ENCODE measurements at regions not wholly inside any gene's neighbourhood (a gene's known extent, or its start where the extent isn't known, plus 50 kb on each side); places are given as distances from the start of the nearest gene placed in this dataset.

DNA sequence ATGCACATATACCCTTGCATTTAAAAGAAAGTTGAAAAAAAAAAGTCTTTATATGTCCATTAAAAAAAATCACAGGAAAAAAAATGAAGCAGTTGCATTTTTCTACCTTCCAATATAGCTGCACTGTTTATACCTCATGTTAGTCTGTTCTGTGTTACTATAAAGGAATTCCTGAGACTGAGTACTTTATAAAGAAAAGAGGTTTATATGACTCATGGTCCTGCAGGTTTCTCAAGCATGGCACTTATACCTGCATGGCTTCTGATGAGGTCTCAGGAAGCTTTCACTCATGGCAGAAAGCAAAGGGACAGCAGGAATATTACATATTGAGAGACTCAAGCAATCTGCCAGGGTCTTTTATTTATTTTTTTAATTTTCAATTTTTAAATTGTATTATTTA, 277.2 kb upstream of the BCHE start:
- no peaks in the 10 kb centered on the region for H3K9me3 ChIP-seq
- H3K27me3 ChIP-seq, result no peaks in the 10 kb centered on the region
- TF ChIP-seq, protein P1, sequence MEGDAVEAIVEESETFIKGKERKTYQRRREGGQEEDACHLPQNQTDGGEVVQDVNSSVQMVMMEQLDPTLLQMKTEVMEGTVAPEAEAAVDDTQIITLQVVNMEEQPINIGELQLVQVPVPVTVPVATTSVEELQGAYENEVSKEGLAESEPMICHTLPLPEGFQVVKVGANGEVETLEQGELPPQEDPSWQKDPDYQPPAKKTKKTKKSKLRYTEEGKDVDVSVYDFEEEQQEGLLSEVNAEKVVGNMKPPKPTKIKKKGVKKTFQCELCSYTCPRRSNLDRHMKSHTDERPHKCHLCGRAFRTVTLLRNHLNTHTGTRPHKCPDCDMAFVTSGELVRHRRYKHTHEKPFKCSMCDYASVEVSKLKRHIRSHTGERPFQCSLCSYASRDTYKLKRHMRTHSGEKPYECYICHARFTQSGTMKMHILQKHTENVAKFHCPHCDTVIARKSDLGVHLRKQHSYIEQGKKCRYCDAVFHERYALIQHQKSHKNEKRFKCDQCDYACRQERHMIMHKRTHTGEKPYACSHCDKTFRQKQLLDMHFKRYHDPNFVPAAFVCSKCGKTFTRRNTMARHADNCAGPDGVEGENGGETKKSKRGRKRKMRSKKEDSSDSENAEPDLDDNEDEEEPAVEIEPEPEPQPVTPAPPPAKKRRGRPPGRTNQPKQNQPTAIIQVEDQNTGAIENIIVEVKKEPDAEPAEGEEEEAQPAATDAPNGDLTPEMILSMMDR (IDR thresholded peaks at IDR 0.05; ENCODE audit: low read depth, low read length), result no peak
- no peak for DNase-seq
- no peaks in the 10 kb centered on the region for H3K36me3 ChIP-seq
- no peaks in the 10 kb centered on the region for H3K4me1 ChIP-seq
- H3K4me3 ChIP-seq (ENCODE audit: low read depth, low read length), result no peak overlapping the region

- no peaks in the 10 kb centered on the region for H3K36me3 ChIP-seq
- DNase-seq, result no peak
- TF ChIP-seq, protein P1 (IDR thresholded peaks at IDR 0.05; ENCODE audit: low read depth, low read length), result no peak
- no peaks in the 10 kb centered on the region for H3K9me3 ChIP-seq
- H3K4me3 ChIP-seq (ENCODE audit: low read depth, low read length), result no peak overlapping the region
- H3K27me3 ChIP-seq, result no peaks in the 10 kb centered on the region
- H3K4me1 ChIP-seq, result no peaks in the 10 kb centered on the region
Observed at GRCh38 chr3:166111562-166111961, 274.3 kb upstream of the BCHE start.

- TF ChIP-seq, protein P1 (IDR thresholded peaks at IDR 0.05; ENCODE audit: low read depth, low read length), result no peak
- no peak for DNase-seq
Observed at GRCh38 chr3:166110102-166110501, 272.9 kb upstream of the BCHE start.

GRCh38 chr3:166104938-166105337, 267.7 kb upstream of the BCHE start:
- no peak for DNase-seq
- Histone ChIP-seq H3K27me3 (no peaks in the 10 kb centered on the region), H3K9me3 (no peaks in the 10 kb centered on the region), H3K4me3 (ENCODE audit: low read depth, low read length) (no peak overlapping the region), H3K4me1 (no peaks in the 10 kb centered on the region), H3K36me3 (no peaks in the 10 kb centered on the region)
- TF ChIP-seq, protein P1 (IDR thresholded peaks at IDR 0.05; ENCODE audit: low read depth, low read length), result no peak

More at GRCh38 chr3:166110102-166110501, 272.9 kb upstream of the BCHE start:
- H3K36me3 ChIP-seq, result no peaks in the 10 kb centered on the region
- no peaks in the 10 kb centered on the region for H3K4me1 ChIP-seq
- no peak overlapping the region for H3K4me3 ChIP-seq (ENCODE audit: low read depth, low read length)
- H3K27me3 ChIP-seq, result no peaks in the 10 kb centered on the region
- H3K9me3 ChIP-seq, result no peaks in the 10 kb centered on the region

- Histone ChIP-seq H3K27me3 (no peaks in the 10 kb centered on the region), H3K4me3 (ENCODE audit: low read depth, low read length) (no peak overlapping the region), H3K4me1 (no peaks in the 10 kb centered on the region), H3K36me3 (no peaks in the 10 kb centered on the region), H3K9me3 (no peaks in the 10 kb centered on the region)
- DNase-seq, result no peak
- TF ChIP-seq, protein P1 (IDR thresholded peaks at IDR 0.05; ENCODE audit: low read depth, low read length), result no peak
Observed at GRCh38 chr3:166100730-166101129, 263.5 kb upstream of the BCHE start.

- H3K27me3 ChIP-seq, result no peaks in the 10 kb centered on the region
- DNase-seq, result no peak
- no peaks in the 10 kb centered on the region for H3K36me3 ChIP-seq
- H3K4me3 ChIP-seq (ENCODE audit: low read depth, low read length), result no peak overlapping the region
- no peaks in the 10 kb centered on the region for H3K4me1 ChIP-seq
- no peaks in the 10 kb centered on the region; the same call in 1 of the 2 replicates for H3K9me3 ChIP-seq
- TF ChIP-seq, protein P1 (IDR thresholded peaks at IDR 0.05; ENCODE audit: low read depth, low read length), result no peak
Observed at GRCh38 chr3:166089575-166089974, 252.4 kb upstream of the BCHE start.

Measured in BE2C (cell line).